ENCODE measurements at regions not wholly inside any gene's neighbourhood (a gene's known extent, or its start where the extent isn't known, plus 50 kb on each side); places are given as distances from the start of the nearest gene placed in this dataset.

GRCh38 chr5:143913008-143913752 is 101.2 kb downstream of the HMHB1 start:
- ChIA-PET CTCF (no interaction called here), POLR2A (no interaction called here)
- H3K4me3 ChIP-seq (ENCODE audit: low read depth, low read length), result no peak overlapping the region
- no peak for TF ChIP-seq ZNF398 (tag by site-specific recombination; IDR thresholded peaks at IDR 0.05)
- no peak for TF ChIP-seq KLF9 (tag by site-specific recombination; IDR thresholded peaks at IDR 0.05; ENCODE audit: low read depth)
- TF ChIP-seq ZNF747 (tag by site-specific recombination; IDR thresholded peaks at IDR 0.05), result no peak
- no peak overlapping the region for H3K27ac ChIP-seq (ENCODE audit: extremely low read depth, low read depth, low read length)
- H3K9me3 ChIP-seq (ENCODE audit: control insufficient read depth, insufficient read depth, low read depth, low read length), result no peaks in the 10 kb centered on the region
- no peaks in the 10 kb centered on the region for H3K36me3 ChIP-seq (ENCODE audit: control insufficient read depth in 2 of 2, insufficient read depth in 1 of 2, low read length in 2 of 2)
- H3K4me1 ChIP-seq (ENCODE audit: control insufficient read depth, insufficient read depth, low read length), result no peaks in the 10 kb centered on the region

- no peak for TF ChIP-seq ZNF266 (tag by site-specific recombination; IDR thresholded peaks at IDR 0.05; ENCODE audit: low read depth)
- TF ChIP-seq ZNF473 (tag by site-specific recombination; IDR thresholded peaks at IDR 0.05), result no peak
- no peak for TF ChIP-seq ZNF121 (tag by site-specific recombination; IDR thresholded peaks at IDR 0.05)
- TF ChIP-seq ZNF449 (tag by site-specific recombination; IDR thresholded peaks at IDR 0.05), result no peak
- no peak for TF ChIP-seq ZNF654 (tag by site-specific recombination; IDR thresholded peaks at IDR 0.05; ENCODE audit: low read depth)
- TF ChIP-seq ZNF132 (tag by site-specific recombination; IDR thresholded peaks at IDR 0.05; ENCODE audit: borderline replicate concordance), result no peak
- no peak for TF ChIP-seq ZSCAN23 (tag by site-specific recombination; IDR thresholded peaks at IDR 0.05)
- no peak for TF ChIP-seq ZNF404 (tag by site-specific recombination; IDR thresholded peaks at IDR 0.05)
- no peak for TF ChIP-seq BCL11A (tag by site-specific recombination; IDR thresholded peaks at IDR 0.05; ENCODE audit: low read depth)
- TF ChIP-seq ZNF239 (tag by site-specific recombination; IDR thresholded peaks at IDR 0.05), result no peak
- TF ChIP-seq ZNF555 (tag by site-specific recombination; conservative IDR thresholded peaks at IDR 0.05), result no peak
- TF ChIP-seq ZNF580 (tag by site-specific recombination; IDR thresholded peaks at IDR 0.05), result no peak
- TF ChIP-seq ZNF513 (tag by site-specific recombination; IDR thresholded peaks at IDR 0.05), result no peak
- TF ChIP-seq ZNF585B (tag by site-specific recombination; IDR thresholded peaks at IDR 0.05), result no peak
- TF ChIP-seq ZNF488 (tag by site-specific recombination; IDR thresholded peaks at IDR 0.05), result no peak
- no peak for TF ChIP-seq ZNF677 (tag by site-specific recombination; IDR thresholded peaks at IDR 0.05)
- TF ChIP-seq ZNF354C (tag by site-specific recombination; IDR thresholded peaks at IDR 0.05; ENCODE audit: borderline replicate concordance, low read depth), result no peak
- TF ChIP-seq ZNF747 (tag by site-specific recombination; IDR thresholded peaks at IDR 0.05), result no peak
- Histone ChIP-seq H3K36me3 (ENCODE audit: control insufficient read depth in 2 of 2, insufficient read depth in 1 of 2, low read length in 2 of 2) (no peaks in the 10 kb centered on the region), H3K27ac (ENCODE audit: extremely low read depth, low read depth, low read length) (no peak overlapping the region), H3K9me3 (ENCODE audit: control insufficient read depth, insufficient read depth, low read depth, low read length) (no peaks in the 10 kb centered on the region), H3K4me1 (ENCODE audit: control insufficient read depth, insufficient read depth, low read length) (no peaks in the 10 kb centered on the region), H3K4me3 (ENCODE audit: low read depth, low read length) (no peak overlapping the region)
- CTCF ChIA-PET, result no interaction called here
- POLR2A ChIA-PET, result no interaction called here
Observed at GRCh38 chr5:143914756-143915155, 102.8 kb downstream of the HMHB1 start.
